Pancreas (tissue), 10 donors: ENCODE measurements at regions not wholly inside any gene's neighbourhood (a gene's known extent, or its start where the extent isn't known, plus 50 kb on each side); places are given as distances from the start of the nearest gene placed in this dataset.

Experiments
- ATAC-seq, 4 donors: fragments of 200-7000 bp; cut with Tn5 transposase; one replicate each; pipeline versions ENCODE4 v1.8.0 to v1.9.1; 2020; ENCODE audit warnings: mild to moderate bottlenecking in 4 of 4, moderate library complexity in 4 of 4
- DNase-seq, 6 donors: peaks; one replicate each; pipeline ENCODE4 v3.0.0-alpha.2; 2020
- FAIRE-seq: peaks from 2 replicates; lab custom pipeline; 2012; peaks lifted over from hg19 to GRCh38; lab: Jason Lieb, UNC
- H3K27ac ChIP-seq, 4 donors: fragments of 200-600 bp; sonication (generic); 1 replicate in 3 of 4; 2 replicates in 1 of 4; pipeline versions ENCODE4 v1.5.0 to v1.8.0; 2020
- H3K27me3 ChIP-seq, 4 donors: fragments of 200-600 bp; one replicate each; pipeline ENCODE4 v1.8.0; 2021
- H3K36me3 ChIP-seq, 3 donors: fragments of 200-600 bp; sonication (generic) in 1 of 3; one replicate each; pipeline versions ENCODE4 v1.5.0 to v1.8.0; 2020 to 2021
- H3K4me1 ChIP-seq, 3 donors: fragments of 200-600 bp; one replicate each; pipeline ENCODE4 v1.8.0; 2021
- H3K4me3 ChIP-seq, 4 donors: fragments of 200-600 bp; sonication (generic) in 2 of 4; one replicate each; pipeline versions ENCODE4 v1.5.0 to v1.8.0; 2020 to 2021
- H3K9me3 ChIP-seq, 4 donors: fragments of 200-600 bp; one replicate each; pipeline ENCODE4 v1.8.0; 2021
- WGBS, 2 donors: extraction: QIAGEN DNeasy Blood & Tissue Kit; methylation state at CpG; one replicate each; pipeline ENCODE4 v1.1.7; 2013; 5-methylcytosine and 5-hydroxymethylcytosine counted together
- intact Hi-C, 3 donors: fragments of 100-400 bp; cut with DNase I; formaldehyde crosslinking; loops; one replicate each; pipeline versions ENCODE4 v1.11.1 to v1.14.2; 2022
- TF ChIP-seq, protein P1 (sequence below), 4 donors: fragments of 200-600 bp; sonication (generic) in 3 of 4; IDR thresholded peaks; one replicate each; pipeline versions ENCODE4 v1.5.0 to v1.8.0; 2021; ENCODE audit warnings: antibody characterized with exemption in 4 of 4
- donor health status: healthy with polysubstance abuse.
- donor health status: DM: no; HTN: no; CAD: no; lungs with moderate emphysema.
- donor health status: DM: no; HTN: no; CAD: no.
- donor health status: control.
- donor health status: control.
- donor health status: Bipolar disorder and iron deficiency.
- donor health status: DM: yes; HTN: yes; CAD: no.
- donor health status: DM: no; HTN: no; CAD: no.
- donor health status: DM: no; HTN: no; CAD: no.
- donor health status: DM: yes; HTN: yes; CAD: no.

DNA sequence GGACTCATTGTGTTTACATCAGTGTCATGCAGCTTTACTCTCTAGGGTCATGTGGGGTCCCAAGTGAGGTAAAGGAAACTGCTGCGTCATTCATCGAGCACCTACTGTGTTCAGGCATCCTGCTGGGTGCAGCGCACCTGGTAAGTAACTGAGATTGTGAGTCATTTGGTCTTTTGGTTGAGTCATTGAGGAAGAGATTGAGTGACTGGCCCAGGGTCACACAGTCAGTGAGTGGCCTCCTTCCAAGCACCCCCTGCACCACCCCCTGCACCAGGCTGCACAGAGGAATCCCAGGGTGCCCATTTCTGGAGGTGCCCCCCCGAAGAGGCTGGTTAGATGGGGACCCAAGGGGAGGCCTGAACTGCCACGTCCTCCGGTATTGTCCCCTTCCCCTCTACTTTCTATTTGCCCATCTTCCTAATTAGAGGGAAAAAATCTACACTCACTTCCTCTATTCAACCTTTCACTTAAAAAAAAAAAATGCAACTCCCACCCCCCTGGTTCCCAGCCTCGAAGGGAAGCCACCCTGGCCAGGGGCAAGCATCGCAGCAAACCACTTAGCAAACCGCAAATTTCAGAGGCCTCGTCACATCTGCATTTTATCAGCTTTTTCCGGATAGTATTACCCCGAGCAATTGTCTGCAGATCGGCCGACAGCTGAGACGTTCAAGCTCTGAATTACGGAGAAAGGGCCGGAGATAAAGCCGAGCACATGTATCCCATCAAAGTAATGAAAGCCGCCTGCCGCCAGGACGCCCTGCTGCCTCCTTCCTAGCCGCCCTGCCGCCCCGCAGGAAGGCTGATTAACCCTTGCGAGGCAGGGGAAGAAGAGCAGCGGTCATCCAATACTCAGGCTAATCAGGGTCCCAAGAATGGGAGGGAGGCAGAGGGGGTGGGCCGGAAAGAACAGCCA, 96.3 kb upstream of the MSX1 start:
- intact Hi-C loops, result no loop called here
- no peak for FAIRE-seq
- H3K27ac ChIP-seq, result no peak overlapping the region
- H3K4me3 ChIP-seq, result no peak overlapping the region
- no peaks in the 10 kb centered on the region for H3K4me1 ChIP-seq
- TF ChIP-seq, protein P1, sequence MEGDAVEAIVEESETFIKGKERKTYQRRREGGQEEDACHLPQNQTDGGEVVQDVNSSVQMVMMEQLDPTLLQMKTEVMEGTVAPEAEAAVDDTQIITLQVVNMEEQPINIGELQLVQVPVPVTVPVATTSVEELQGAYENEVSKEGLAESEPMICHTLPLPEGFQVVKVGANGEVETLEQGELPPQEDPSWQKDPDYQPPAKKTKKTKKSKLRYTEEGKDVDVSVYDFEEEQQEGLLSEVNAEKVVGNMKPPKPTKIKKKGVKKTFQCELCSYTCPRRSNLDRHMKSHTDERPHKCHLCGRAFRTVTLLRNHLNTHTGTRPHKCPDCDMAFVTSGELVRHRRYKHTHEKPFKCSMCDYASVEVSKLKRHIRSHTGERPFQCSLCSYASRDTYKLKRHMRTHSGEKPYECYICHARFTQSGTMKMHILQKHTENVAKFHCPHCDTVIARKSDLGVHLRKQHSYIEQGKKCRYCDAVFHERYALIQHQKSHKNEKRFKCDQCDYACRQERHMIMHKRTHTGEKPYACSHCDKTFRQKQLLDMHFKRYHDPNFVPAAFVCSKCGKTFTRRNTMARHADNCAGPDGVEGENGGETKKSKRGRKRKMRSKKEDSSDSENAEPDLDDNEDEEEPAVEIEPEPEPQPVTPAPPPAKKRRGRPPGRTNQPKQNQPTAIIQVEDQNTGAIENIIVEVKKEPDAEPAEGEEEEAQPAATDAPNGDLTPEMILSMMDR (IDR thresholded peaks at IDR 0.05), result no peak
- H3K27me3 ChIP-seq, result no peaks in the 10 kb centered on the region
- H3K36me3 ChIP-seq, result no peaks in the 10 kb centered on the region
- 45 to 51% methylated on average over 27 of the region's 27 CpGs for WGBS, 2 donors
- peak in 1 of 4 donors; percentile 32 for ATAC-seq
- H3K9me3 ChIP-seq, result no peaks in the 10 kb centered on the region
- DNase-seq, result no peak

DNA sequence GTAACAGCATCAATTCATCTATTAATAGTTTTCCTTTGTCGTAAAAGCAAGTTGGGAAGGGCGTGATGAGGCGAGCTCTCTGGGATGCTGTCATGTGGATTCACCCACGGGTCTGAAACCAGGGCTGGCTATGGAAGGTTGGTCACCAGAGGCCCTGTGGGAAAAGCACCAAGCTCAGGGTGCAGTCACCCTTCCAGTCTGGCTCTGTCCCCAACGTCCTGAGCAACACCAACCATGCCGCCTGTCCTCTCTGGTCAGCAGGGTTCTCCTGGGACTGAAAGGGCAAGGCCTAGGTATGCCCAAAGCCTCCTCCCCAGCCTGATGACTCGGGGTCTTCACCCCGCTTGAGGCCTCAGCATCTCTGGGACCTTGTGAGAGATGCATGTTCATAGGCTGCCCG, 97.2 kb upstream of the MSX1 start:
- TF ChIP-seq, protein P1 (IDR thresholded peaks at IDR 0.05), result no peak
- no peak for FAIRE-seq
- no peaks in the 10 kb centered on the region for H3K27me3 ChIP-seq
- no peaks in the 10 kb centered on the region for H3K4me1 ChIP-seq
- intact Hi-C loops, result no loop called here
- H3K36me3 ChIP-seq, result no peaks in the 10 kb centered on the region
- H3K9me3 ChIP-seq, result no peaks in the 10 kb centered on the region
- H3K27ac ChIP-seq, result no peak overlapping the region
- no peak overlapping the region for H3K4me3 ChIP-seq
- DNase-seq, result no peak
- WGBS, 2 donors, result 78 to 81% methylated on average over 9 of the region's 9 CpGs
- ATAC-seq, result no peak

DNA sequence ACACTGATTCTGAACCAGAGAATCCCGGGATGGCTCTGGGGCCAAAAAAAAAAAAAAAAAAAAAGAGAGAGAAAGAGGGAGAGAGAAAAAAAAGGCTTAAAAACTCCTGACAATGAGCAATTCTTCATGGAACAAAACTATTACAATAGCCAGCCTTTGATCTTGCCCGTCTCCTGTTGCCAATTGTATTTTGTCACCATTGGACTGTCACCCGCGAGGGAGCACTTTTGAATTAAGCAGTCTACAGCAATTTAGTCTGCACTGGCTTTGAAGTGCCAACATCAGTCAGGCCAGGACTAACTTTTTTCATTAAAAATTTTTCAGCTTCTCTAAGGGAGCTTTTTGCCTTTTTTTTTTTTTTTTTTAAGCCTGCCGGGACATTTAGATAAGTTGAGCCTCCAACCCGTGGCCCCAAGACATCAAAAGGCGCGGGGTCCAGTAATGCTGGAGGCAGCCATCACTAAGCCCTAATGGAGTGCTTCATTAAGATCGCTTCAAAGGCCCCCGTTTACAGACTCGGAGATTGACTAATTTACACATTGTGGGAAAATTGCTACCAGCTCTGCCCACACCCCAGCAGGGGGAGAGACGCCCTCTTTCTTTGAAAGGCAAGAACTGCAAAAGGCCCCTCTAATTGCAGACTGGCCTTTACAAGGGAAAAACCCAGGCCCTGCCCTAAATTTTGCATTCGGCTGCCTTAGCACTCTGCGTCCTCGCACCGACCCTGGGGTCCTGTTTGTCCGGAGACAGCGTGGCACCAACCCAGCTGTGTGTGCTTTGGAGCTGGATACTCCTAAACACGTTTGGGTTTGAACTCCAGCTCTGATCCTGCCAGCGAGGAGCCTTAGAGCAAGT, 98.1 kb upstream of the MSX1 start:
- no peaks in the 10 kb centered on the region for H3K27me3 ChIP-seq
- no peaks in the 10 kb centered on the region for H3K36me3 ChIP-seq
- DNase-seq (no peak), ATAC-seq (no peak), FAIRE-seq (no peak)
- no peaks in the 10 kb centered on the region for H3K4me1 ChIP-seq
- H3K4me3 ChIP-seq, result no peak overlapping the region
- no peak overlapping the region for H3K27ac ChIP-seq
- 44 to 46% methylated on average over 20 of the region's 20 CpGs for WGBS, 2 donors
- intact Hi-C loops, result no loop called here
- no peaks in the 10 kb centered on the region for H3K9me3 ChIP-seq
- TF ChIP-seq, protein P1 (IDR thresholded peaks at IDR 0.05), result no peak

DNA sequence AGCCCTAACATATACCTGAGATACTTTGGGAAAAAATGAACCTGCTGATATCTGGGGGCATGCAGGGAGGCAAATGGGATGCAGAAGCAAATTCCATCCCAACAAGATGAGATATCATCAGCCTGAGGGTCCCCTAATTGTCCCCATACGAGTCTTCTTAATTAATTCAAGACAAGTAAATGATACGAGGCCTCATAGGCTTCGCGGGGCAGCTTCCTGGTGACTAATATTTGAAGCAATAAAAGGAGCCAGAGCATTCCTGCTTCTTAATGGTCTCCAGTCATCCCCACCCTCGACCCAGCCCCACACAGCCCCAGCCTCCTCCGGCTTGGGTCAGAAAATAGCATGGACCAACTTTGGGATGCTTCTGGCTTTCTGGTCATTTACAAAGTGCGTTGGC, 99.6 kb upstream of the MSX1 start:
- H3K27ac ChIP-seq, result no peak overlapping the region
- no peaks in the 10 kb centered on the region for H3K27me3 ChIP-seq
- 72 to 81% methylated on average over 7 of the region's 7 CpGs for WGBS, 2 donors
- H3K36me3 ChIP-seq, result no peaks in the 10 kb centered on the region
- FAIRE-seq (no peak), ATAC-seq (no peak), DNase-seq (no peak)
- H3K4me1 ChIP-seq, result no peaks in the 10 kb centered on the region
- TF ChIP-seq, protein P1 (IDR thresholded peaks at IDR 0.05), result no peak
- H3K9me3 ChIP-seq, result no peaks in the 10 kb centered on the region
- intact Hi-C loops, result no loop called here
- no peak overlapping the region for H3K4me3 ChIP-seq
